GM13976 (cell line): ENCODE measurements at regions not wholly inside any gene's neighbourhood (a gene's known extent, or its start where the extent isn't known, plus 50 kb on each side); places are given as distances from the start of the nearest gene placed in this dataset.

Experiments
- DNase-seq: peaks from one replicate; pipeline ENCODE4 v3.0.0; 2012; ENCODE audit warnings: low spot score
- in situ Hi-C: fragments of 300-500 bp; cut with MboI; formaldehyde crosslinking; loops from one replicate; pipeline ENCODE4 v1.12.0; 2022; ENCODE audit warnings: low sequenced_read_pairs, mixed read lengths, inconsistent platforms; ENCODE audit not compliant: unreplicated experiment
- TF ChIP-seq, protein P1 (sequence below): IDR thresholded peaks from 2 replicates; pipeline ENCODE4 v1.5.1; 2012; ENCODE audit warnings: borderline replicate concordance, mild to moderate bottlenecking; ENCODE audit not compliant: insufficient read depth; ENCODE audit errors: extremely low read depth, missing control alignments, control extremely low read depth

DNA sequence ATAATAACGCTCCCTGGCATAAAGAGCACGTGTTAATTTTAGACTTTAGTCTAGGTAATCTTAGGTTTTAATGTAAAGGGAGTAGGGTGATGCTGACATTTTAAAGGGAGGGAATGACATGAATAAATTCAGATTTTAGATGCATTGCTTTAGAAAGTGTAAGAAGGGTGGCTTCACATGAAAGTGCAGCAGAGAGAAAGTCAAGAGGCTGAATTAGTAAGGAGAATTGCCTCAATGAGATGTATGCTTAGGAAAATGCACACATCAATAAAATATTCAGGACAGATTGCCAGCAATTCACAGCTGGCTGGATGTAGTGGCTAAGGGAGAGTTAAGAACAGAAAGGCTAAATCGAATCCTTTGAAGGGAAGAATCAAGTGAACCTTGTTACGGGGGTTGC is 165.5 kb upstream of the CDH19 start:
- DNase-seq = no peak
- in situ Hi-C loops = no loop called here
- TF ChIP-seq, protein P1, sequence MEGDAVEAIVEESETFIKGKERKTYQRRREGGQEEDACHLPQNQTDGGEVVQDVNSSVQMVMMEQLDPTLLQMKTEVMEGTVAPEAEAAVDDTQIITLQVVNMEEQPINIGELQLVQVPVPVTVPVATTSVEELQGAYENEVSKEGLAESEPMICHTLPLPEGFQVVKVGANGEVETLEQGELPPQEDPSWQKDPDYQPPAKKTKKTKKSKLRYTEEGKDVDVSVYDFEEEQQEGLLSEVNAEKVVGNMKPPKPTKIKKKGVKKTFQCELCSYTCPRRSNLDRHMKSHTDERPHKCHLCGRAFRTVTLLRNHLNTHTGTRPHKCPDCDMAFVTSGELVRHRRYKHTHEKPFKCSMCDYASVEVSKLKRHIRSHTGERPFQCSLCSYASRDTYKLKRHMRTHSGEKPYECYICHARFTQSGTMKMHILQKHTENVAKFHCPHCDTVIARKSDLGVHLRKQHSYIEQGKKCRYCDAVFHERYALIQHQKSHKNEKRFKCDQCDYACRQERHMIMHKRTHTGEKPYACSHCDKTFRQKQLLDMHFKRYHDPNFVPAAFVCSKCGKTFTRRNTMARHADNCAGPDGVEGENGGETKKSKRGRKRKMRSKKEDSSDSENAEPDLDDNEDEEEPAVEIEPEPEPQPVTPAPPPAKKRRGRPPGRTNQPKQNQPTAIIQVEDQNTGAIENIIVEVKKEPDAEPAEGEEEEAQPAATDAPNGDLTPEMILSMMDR = no peak

DNA sequence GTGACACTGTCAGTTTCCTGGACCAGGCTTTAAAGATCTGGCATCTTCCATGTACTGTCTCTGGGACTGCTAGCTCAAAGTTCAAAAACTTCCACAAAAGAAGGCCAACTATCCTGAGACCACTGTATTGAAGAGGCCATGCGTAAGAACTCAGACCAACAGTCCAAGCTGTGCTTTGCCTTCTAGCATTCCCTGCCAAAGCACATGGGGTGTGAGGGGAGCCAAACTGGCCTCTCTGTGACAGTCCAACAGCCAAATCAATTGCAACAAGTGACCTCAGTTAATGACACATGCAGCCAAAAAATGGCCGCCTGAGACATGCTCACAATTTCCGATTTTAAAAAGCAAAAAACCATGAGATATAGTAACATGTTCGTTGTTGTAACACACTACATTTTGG is 160.3 kb upstream of the CDH19 start:
- DNase-seq = no peak
- in situ Hi-C loops = no loop called here
- TF ChIP-seq, protein P1 = no peak

DNA sequence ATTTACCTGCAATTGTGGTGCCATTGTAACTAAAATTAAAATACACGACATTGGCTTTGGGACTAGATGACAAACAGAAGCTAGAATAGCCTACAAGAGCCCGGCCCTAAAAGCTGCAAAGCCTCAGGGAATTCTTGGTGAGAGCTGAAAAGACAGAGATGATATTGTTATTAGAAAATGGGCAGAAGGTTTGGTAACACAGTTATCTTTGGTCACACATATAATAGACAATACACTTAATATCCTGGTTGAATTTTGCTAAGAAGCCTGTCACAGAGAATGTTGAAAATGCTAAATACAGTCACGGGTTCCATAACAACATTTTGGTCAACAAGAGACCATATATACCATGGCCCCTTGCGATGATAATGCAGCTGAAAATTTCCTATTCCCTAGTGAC is 157.3 kb upstream of the CDH19 start:
- TF ChIP-seq, protein P1 = no peak
- DNase-seq = no peak
- in situ Hi-C loops = no loop called here

DNA sequence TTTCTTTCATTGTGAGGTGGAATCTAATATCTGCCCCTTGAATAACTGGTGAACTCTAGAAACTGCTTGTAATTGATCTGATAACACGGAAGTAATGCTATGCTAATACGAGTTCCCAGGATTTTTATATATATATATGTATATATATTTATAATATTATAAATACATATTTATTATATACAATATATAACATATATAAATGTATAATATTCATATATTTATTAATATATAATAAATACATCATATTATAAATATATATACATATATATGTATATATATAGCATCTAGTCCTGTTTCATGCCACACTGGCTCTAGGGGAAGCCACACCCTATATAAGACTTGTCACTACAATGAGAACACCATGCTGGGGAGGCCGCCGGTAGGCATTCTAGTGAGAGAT is 156.7 kb upstream of the CDH19 start:
- no peak for DNase-seq
- TF ChIP-seq, protein P1 = no peak

DNA sequence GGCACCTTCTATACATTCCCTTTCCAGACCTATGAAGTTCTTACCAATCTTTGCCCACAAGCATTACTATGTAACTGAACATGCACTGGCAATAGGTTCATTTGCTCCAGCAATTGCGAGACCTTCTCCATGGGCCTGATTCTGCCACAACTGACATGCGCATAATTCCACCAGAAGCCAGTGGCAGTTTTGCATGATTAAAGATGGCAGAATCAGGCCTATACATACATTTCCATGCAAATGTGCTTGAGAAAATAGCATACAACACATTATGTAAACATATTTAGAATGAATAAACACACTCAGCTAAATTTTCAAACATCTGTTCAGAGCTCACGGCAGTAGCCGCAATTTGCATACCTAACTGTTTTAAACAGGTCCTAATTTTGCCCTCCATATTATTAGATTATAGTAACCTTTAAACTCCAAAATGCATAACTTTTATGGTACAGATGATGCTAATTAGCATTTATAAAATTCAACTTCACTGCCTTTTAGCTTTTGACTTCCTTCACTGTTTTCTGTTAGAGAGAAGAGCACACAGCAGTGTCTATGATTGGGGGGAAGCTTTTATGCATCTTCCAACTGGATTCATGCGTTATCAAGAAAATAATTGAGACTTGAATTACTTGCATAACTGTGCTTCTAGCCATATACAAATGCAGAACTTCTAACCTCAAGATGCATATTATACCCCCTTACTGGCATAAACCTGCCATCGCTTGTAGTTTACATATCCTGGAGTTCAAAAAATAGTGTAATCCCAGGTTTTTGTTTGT is 155.3 kb upstream of the CDH19 start:
- DNase-seq = no peak
- TF ChIP-seq, protein P1 = no peak
- in situ Hi-C loops = no loop called here

More for the DNA sequence above, 156.7 kb upstream of the CDH19 start:
- in situ Hi-C loops = no loop called here

DNA sequence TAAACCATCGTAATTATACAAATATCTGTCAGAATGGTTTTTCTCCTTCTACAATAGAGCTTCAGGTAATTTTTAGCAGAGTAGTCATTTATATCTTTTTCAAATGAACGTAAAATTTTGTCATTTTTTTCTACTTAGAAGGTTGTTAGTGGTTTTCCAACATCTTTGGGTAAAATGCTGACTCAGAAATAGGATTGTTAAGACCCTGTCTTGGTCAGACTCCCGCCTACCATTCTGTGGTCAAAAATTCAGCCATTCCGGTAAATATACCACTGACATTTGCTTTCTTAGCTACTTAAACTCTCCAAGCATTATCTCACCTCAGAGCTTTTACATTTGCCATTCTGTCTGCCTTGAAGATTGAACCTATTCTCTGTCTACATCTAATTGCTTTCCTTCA is 154.1 kb upstream of the CDH19 start:
- DNase-seq = no peak
- in situ Hi-C loops = no loop called here
- TF ChIP-seq, protein P1 = no peak
